ENCODE measurements at regions not wholly inside any gene's neighbourhood (a gene's known extent, or its start where the extent isn't known, plus 50 kb on each side); places are given as distances from the start of the nearest gene placed in this dataset.

GRCh38 chr5:17431272-17432050 lies 66.6 kb upstream of the TAF11L2 start:
- no peak for DNase-seq (ENCODE audit: low spot score)

GRCh38 chr5:17432569-17432968 lies 65.5 kb upstream of the TAF11L2 start:
- no peak for DNase-seq (ENCODE audit: low spot score)

- DNase-seq (ENCODE audit: low spot score), result no peak
Observed at GRCh38 chr5:17433406-17433805, 64.6 kb upstream of the TAF11L2 start.

GRCh38 chr5:17434982-17435381 lies 63.0 kb upstream of the TAF11L2 start:
- no peak for DNase-seq (ENCODE audit: low spot score)

GRCh38 chr5:17436350-17436749 lies 61.7 kb upstream of the TAF11L2 start:
- DNase-seq (ENCODE audit: low spot score), result no peak

GRCh38 chr5:17436761-17437221 lies 61.2 kb upstream of the TAF11L2 start:
- no peak for DNase-seq (ENCODE audit: low spot score)

GRCh38 chr5:17438027-17438426 lies 60.0 kb upstream of the TAF11L2 start:
- no peak for DNase-seq (ENCODE audit: low spot score)

- DNase-seq (ENCODE audit: low spot score), result no peak
Observed at GRCh38 chr5:17439956-17440355, 58.1 kb upstream of the TAF11L2 start.

- DNase-seq (ENCODE audit: low spot score), result no peak
Observed at GRCh38 chr5:17440766-17441165, 57.3 kb upstream of the TAF11L2 start.

- no peak for DNase-seq (ENCODE audit: low spot score)
Observed at GRCh38 chr5:17441351-17441750, 56.7 kb upstream of the TAF11L2 start.

- no peak for DNase-seq (ENCODE audit: low spot score)
Observed at GRCh38 chr5:17443333-17444130, 54.5 kb upstream of the TAF11L2 start.

GRCh38 chr5:17444496-17444895 lies 53.5 kb upstream of the TAF11L2 start:
- DNase-seq (ENCODE audit: low spot score), result no peak

- DNase-seq (ENCODE audit: low spot score), result no peak
Observed at GRCh38 chr5:17445185-17445584, 52.8 kb upstream of the TAF11L2 start.
